GM23338 (cell line): ENCODE measurements at regions not wholly inside any gene's neighbourhood (a gene's known extent, or its start where the extent isn't known, plus 50 kb on each side); places are given as distances from the start of the nearest gene placed in this dataset.

ENCODE experiments used
- ATAC-seq: fragments of 200-7000 bp; cut with Tn5 transposase; 3 replicates; pipeline ENCODE4 v1.9.1; 2020
- DNase-seq: peaks from one replicate; pipeline ENCODE4 v3.0.0-alpha.2; 2015; ENCODE audit warnings: low spot score
- H2AFZ ChIP-seq: fragments of 200-600 bp; sonication (generic); 2 replicates; pipeline ENCODE4 v1.8.0; 2016; ENCODE audit warnings: antibody characterized with exemption, mild to moderate bottlenecking, moderate library complexity
- H3F3A ChIP-seq: fragments of 200-600 bp; sonication (generic); replicated peaks from 2 replicates; pipeline ENCODE4 v1.8.0; 2017; ENCODE audit warnings: antibody characterized with exemption, mixed run types, low read depth
- H3K27ac ChIP-seq: fragments of 200-600 bp; sonication (generic); 2 replicates; pipeline ENCODE4 v1.6.1; 2016; ENCODE audit warnings: low read depth
- H3K27me3 ChIP-seq: fragments of 200-600 bp; sonication (generic); 2 replicates; pipeline ENCODE4 v1.8.0; 2016; ENCODE audit warnings: mild to moderate bottlenecking, mixed run types, moderate library complexity; ENCODE audit not compliant: insufficient read depth
- H3K36me3 ChIP-seq: fragments of 200-600 bp; sonication (generic); 2 replicates; pipeline ENCODE4 v1.8.0; 2016; ENCODE audit warnings: mild to moderate bottlenecking; ENCODE audit not compliant: insufficient read depth
- H3K4me1 ChIP-seq: fragments of 200-600 bp; sonication (generic); 2 replicates; pipeline ENCODE4 v1.8.0; 2016; ENCODE audit warnings: mild to moderate bottlenecking, moderate library complexity; ENCODE audit not compliant: insufficient read depth
- H3K4me2 ChIP-seq: fragments of 200-600 bp; sonication (generic); 2 replicates; pipeline ENCODE4 v1.7.1; 2017; ENCODE audit warnings: mixed run types
- H3K4me3 ChIP-seq: fragments of 200-600 bp; sonication (generic); 2 replicates; pipeline ENCODE4 v1.6.1; 2016; ENCODE audit warnings: mixed run types
- H3K79me2 ChIP-seq: fragments of 200-600 bp; sonication (generic); replicated peaks from 2 replicates; pipeline ENCODE4 v1.8.0; 2017; ENCODE audit warnings: mild to moderate bottlenecking; ENCODE audit not compliant: insufficient read depth
- H3K9me2 ChIP-seq: fragments of 200-600 bp; sonication (generic); 2 replicates; pipeline ENCODE4 v1.8.0; 2017; ENCODE audit not compliant: insufficient read depth
- H4K20me1 ChIP-seq: fragments of 200-600 bp; sonication (generic); replicated peaks from 2 replicates; pipeline ENCODE4 v1.8.0; 2017; ENCODE audit warnings: mild to moderate bottlenecking; ENCODE audit not compliant: insufficient read depth
- H3K27ac Mint-ChIP-seq: 2 replicates; pipeline ENCODE4 v1.8.0; 2020; ENCODE audit warnings: inconsistent platforms, mild to moderate bottlenecking, moderate library complexity, mixed read lengths
- H3K27me3 Mint-ChIP-seq: 3 replicates; pipeline ENCODE4 v1.8.0; 2022; ENCODE audit warnings: low read depth, mild to moderate bottlenecking, moderate library complexity, mixed read lengths, inconsistent platforms; ENCODE audit not compliant: insufficient read depth, poor library complexity
- H3K36me3 Mint-ChIP-seq: 3 replicates; pipeline ENCODE4 v1.8.0; 2021; ENCODE audit warnings: low read depth, mild to moderate bottlenecking, inconsistent platforms, moderate library complexity, mixed read lengths
- H3K4me1 Mint-ChIP-seq: 3 replicates; pipeline ENCODE4 v1.8.0; 2020; ENCODE audit warnings: mild to moderate bottlenecking, inconsistent platforms, mixed read lengths
- H3K4me3 Mint-ChIP-seq: 3 replicates; pipeline ENCODE4 v1.8.0; 2021; ENCODE audit warnings: moderate library complexity, mild to moderate bottlenecking, inconsistent platforms, mixed read lengths
- H3K9me3 Mint-ChIP-seq: 3 replicates; pipeline ENCODE4 v1.8.0; 2020; ENCODE audit warnings: moderate library complexity, mild to moderate bottlenecking, inconsistent platforms, mixed read lengths
- EZH2phosphoT487 ChIP-seq: fragments of 200-600 bp; sonication (generic); IDR thresholded peaks from one replicate; pipeline ENCODE4 v1.8.1; 2018; ENCODE audit warnings: antibody characterized with exemption; ENCODE audit not compliant: unreplicated experiment
- JUNB ChIP-seq: IDR thresholded peaks from one replicate; pipeline ENCODE4 v1.6.1; 2016; ENCODE audit warnings: antibody characterized with exemption; ENCODE audit not compliant: unreplicated experiment
- NANOG ChIP-seq: IDR thresholded peaks from 2 replicates; pipeline ENCODE4 v1.6.1; 2016; ENCODE audit warnings: antibody characterized with exemption, borderline replicate concordance
- STAT1 ChIP-seq: IDR thresholded peaks from one replicate; pipeline ENCODE4 v1.6.1; 2016; ENCODE audit warnings: antibody characterized with exemption; ENCODE audit not compliant: unreplicated experiment
- ZNF114 ChIP-seq: fragments of 250-450 bp; sonication (Bioruptor Pico); IDR thresholded peaks from 2 replicates; pipeline ENCODE4 v1.5.0; 2020; ENCODE audit warnings: mild to moderate bottlenecking, moderate library complexity
- ZNF331 ChIP-seq: fragments of 250-450 bp; sonication (Bioruptor Pico); IDR thresholded peaks from 2 replicates; pipeline ENCODE4 v1.5.0; 2020; ENCODE audit warnings: low read depth, mild to moderate bottlenecking, moderate library complexity
- TF ChIP-seq, protein P1 (sequence below): IDR thresholded peaks from one replicate; pipeline ENCODE4 v1.6.1; 2018; ENCODE audit warnings: antibody characterized with exemption; ENCODE audit not compliant: unreplicated experiment
- TF ChIP-seq, protein P2 (sequence below): IDR thresholded peaks from 2 replicates; pipeline ENCODE4 v1.6.1; 2016; ENCODE audit warnings: antibody characterized with exemption

DNA sequence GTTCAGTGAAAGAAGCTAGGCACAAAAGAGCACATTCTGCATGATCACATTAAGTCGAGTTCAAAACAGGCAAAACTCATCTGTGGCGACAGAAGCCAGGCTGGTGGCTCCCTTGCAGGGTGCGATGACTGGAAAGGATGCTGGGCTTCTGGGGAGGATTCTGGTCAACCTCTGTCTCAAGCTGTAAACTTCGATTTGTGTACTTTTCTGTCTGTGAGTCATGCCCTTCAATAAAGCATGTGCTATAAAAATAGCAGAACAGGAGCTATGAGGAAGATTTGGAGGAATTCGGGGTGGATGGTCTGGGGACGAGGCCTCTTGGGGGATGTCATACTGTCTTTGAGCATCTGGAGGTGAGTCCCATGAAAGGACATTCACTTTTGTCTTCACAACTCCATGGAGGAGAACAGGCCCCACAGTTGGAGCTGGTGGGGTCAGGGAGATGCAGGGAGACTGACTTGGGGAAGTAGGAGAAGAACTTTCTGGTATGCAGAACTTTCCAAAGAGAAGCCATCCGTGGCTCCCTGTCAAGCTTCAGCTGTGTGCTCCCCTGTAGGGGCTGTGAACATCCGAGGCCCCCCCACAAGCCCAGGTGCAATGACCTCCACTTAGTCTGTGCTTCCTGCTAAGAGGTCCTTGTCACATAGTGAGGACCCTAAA, 77.8 kb upstream of the LINC01488 start:
- ATAC-seq (no peak), DNase-seq (no peak)
- Mint-ChIP-seq H3K4me1 (peaks cover 6% of the 10 kb centered on the region; the same call in 2 of the 3 replicates), H3K27me3 (peaks cover 8% of the 10 kb centered on the region), H3K9me3 (peaks cover 9% of the 10 kb centered on the region), H3K27ac (no peak overlapping the region), H3K4me3 (no peak overlapping the region), H3K36me3 (no peaks in the 10 kb centered on the region)
- H2AFZ ChIP-seq, result no peak overlapping the region
- no peak overlapping the region for H3K4me2 ChIP-seq
- no peak overlapping the region for H3K27ac ChIP-seq
- no peaks in the 10 kb centered on the region for H4K20me1 ChIP-seq
- no peaks in the 10 kb centered on the region for H3K4me1 ChIP-seq
- TF ChIP-seq ZNF114 (CRISPR knock-in tag), result no peak
- no peak for TF ChIP-seq ZNF331
- no peak for TF ChIP-seq NANOG
- TF ChIP-seq, protein P1, sequence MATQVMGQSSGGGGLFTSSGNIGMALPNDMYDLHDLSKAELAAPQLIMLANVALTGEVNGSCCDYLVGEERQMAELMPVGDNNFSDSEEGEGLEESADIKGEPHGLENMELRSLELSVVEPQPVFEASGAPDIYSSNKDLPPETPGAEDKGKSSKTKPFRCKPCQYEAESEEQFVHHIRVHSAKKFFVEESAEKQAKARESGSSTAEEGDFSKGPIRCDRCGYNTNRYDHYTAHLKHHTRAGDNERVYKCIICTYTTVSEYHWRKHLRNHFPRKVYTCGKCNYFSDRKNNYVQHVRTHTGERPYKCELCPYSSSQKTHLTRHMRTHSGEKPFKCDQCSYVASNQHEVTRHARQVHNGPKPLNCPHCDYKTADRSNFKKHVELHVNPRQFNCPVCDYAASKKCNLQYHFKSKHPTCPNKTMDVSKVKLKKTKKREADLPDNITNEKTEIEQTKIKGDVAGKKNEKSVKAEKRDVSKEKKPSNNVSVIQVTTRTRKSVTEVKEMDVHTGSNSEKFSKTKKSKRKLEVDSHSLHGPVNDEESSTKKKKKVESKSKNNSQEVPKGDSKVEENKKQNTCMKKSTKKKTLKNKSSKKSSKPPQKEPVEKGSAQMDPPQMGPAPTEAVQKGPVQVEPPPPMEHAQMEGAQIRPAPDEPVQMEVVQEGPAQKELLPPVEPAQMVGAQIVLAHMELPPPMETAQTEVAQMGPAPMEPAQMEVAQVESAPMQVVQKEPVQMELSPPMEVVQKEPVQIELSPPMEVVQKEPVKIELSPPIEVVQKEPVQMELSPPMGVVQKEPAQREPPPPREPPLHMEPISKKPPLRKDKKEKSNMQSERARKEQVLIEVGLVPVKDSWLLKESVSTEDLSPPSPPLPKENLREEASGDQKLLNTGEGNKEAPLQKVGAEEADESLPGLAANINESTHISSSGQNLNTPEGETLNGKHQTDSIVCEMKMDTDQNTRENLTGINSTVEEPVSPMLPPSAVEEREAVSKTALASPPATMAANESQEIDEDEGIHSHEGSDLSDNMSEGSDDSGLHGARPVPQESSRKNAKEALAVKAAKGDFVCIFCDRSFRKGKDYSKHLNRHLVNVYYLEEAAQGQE, result no peak
- TF ChIP-seq, protein P2, sequence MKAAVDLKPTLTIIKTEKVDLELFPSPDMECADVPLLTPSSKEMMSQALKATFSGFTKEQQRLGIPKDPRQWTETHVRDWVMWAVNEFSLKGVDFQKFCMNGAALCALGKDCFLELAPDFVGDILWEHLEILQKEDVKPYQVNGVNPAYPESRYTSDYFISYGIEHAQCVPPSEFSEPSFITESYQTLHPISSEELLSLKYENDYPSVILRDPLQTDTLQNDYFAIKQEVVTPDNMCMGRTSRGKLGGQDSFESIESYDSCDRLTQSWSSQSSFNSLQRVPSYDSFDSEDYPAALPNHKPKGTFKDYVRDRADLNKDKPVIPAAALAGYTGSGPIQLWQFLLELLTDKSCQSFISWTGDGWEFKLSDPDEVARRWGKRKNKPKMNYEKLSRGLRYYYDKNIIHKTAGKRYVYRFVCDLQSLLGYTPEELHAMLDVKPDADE, result no peak
- no peaks in the 10 kb centered on the region for H3K36me3 ChIP-seq
- H3K79me2 ChIP-seq, result no peaks in the 10 kb centered on the region
- H3F3A ChIP-seq, result no peaks in the 10 kb centered on the region
- H3K9me2 ChIP-seq, result 0 out of 2 replicates have a peak, but pooled peaks cover 7% of the 10 kb centered on the region
- no peak overlapping the region for H3K4me3 ChIP-seq
- no peaks in the 10 kb centered on the region for H3K27me3 ChIP-seq

DNA sequence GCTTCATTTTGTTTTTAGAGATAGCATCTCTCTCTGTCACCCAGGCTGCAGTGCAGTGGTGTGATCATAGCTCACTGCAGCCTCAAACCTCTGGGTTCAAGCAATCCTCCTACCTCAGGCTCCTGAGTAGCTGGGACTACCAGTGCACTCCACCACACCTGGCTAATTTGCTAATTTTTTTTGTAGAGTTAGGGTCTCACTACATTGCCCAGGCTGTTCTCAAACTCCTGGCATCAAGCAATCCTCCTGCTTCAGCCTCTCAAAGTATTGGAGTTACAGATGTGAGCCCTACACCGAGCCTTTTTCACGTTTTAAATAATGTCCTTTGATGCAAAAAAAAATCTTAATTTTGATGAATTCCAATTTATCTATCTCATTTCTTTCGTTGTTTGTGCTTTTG, 75.4 kb upstream of the LINC01488 start:
- Histone ChIP-seq H3K27ac (no peak overlapping the region), H4K20me1 (no peaks in the 10 kb centered on the region), H3F3A (no peaks in the 10 kb centered on the region), H3K9me2 (0 out of 2 replicates have a peak, but pooled peaks cover 7% of the 10 kb centered on the region), H3K4me2 (no peak overlapping the region), H2AFZ (no peak overlapping the region), H3K4me3 (no peak overlapping the region), H3K36me3 (no peaks in the 10 kb centered on the region), H3K79me2 (no peaks in the 10 kb centered on the region), H3K27me3 (no peaks in the 10 kb centered on the region), H3K4me1 (no peaks in the 10 kb centered on the region)
- H3K27ac Mint-ChIP-seq, result no peak overlapping the region
- H3K27me3 Mint-ChIP-seq, result peaks cover 7% of the 10 kb centered on the region
- H3K4me3 Mint-ChIP-seq, result no peak overlapping the region
- H3K36me3 Mint-ChIP-seq, result no peaks in the 10 kb centered on the region
- ATAC-seq, result no peak
- TF ChIP-seq EZH2phosphoT487, result no peak
- no peak for TF ChIP-seq STAT1
- no peak for TF ChIP-seq ZNF114 (CRISPR knock-in tag)
- no peak for TF ChIP-seq JUNB
- H3K9me3 Mint-ChIP-seq, result peaks cover 4% of the 10 kb centered on the region; the same call in 2 of the 3 replicates
- peaks cover 3% of the 10 kb centered on the region; the same call in 1 of the 3 replicates for H3K4me1 Mint-ChIP-seq
- no peak for DNase-seq
